WERI-Rb-1 (cell line): ENCODE measurements at regions not wholly inside any gene's neighbourhood (a gene's known extent, or its start where the extent isn't known, plus 50 kb on each side); places are given as distances from the start of the nearest gene placed in this dataset.

Experiments used
- DNase-seq: peaks from one replicate; pipeline ENCODE4 v3.0.0-alpha.2; 2020
- H3K27ac ChIP-seq: fragments of 250-450 bp; sonication (Bioruptor Pico); 2 replicates; pipeline ENCODE4 v1.5.1; 2020; ENCODE audit warnings: mild to moderate bottlenecking, moderate library complexity
- H3K27me3 ChIP-seq: fragments of 250-450 bp; sonication (Bioruptor Pico); 2 replicates; pipeline ENCODE4 v1.5.1; 2021; ENCODE audit warnings: mild to moderate bottlenecking, low read depth, moderate library complexity; ENCODE audit not compliant: insufficient read depth, severe bottlenecking
- H3K36me3 ChIP-seq: fragments of 250-450 bp; sonication (Bioruptor Pico); 2 replicates; pipeline ENCODE4 v1.5.1; 2020; ENCODE audit warnings: mild to moderate bottlenecking, moderate library complexity
- H3K4me3 ChIP-seq: 2 replicates; pipeline ENCODE4 v1.5.1; 2011; ENCODE audit warnings: low read depth, mild to moderate bottlenecking, control low read depth, low read length
- H3K9me3 ChIP-seq: fragments of 250-450 bp; sonication (Bioruptor Pico); 2 replicates; pipeline ENCODE4 v1.5.1; 2021; ENCODE audit warnings: mild to moderate bottlenecking, moderate library complexity; ENCODE audit not compliant: severe bottlenecking
- TF ChIP-seq, protein P1 (sequence below): IDR thresholded peaks from 2 replicates; pipeline ENCODE4 v1.5.1; 2011; ENCODE audit warnings: low read depth, mild to moderate bottlenecking, control low read depth, inconsistent platforms, low read length

DNA sequence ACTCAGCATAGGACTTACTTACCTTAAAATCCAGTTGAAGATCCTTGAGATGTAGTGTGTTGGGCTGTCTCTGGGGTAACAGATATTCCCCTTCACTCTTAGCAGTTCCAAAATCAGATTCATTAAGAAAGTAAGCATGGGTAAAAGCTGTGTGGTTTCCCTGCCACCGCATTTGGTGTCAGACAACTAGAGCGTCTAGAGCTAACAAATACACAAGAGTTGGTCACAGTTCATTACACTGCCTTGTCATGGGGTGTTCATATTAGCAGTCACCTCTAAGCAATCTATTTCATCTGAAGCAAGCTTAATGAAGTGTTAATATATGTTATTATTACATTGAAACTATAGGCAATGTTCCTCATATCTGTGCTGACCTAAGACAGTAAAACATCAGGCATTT, 342.8 kb downstream of the PPARGC1A start:
- TF ChIP-seq, protein P1, sequence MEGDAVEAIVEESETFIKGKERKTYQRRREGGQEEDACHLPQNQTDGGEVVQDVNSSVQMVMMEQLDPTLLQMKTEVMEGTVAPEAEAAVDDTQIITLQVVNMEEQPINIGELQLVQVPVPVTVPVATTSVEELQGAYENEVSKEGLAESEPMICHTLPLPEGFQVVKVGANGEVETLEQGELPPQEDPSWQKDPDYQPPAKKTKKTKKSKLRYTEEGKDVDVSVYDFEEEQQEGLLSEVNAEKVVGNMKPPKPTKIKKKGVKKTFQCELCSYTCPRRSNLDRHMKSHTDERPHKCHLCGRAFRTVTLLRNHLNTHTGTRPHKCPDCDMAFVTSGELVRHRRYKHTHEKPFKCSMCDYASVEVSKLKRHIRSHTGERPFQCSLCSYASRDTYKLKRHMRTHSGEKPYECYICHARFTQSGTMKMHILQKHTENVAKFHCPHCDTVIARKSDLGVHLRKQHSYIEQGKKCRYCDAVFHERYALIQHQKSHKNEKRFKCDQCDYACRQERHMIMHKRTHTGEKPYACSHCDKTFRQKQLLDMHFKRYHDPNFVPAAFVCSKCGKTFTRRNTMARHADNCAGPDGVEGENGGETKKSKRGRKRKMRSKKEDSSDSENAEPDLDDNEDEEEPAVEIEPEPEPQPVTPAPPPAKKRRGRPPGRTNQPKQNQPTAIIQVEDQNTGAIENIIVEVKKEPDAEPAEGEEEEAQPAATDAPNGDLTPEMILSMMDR: no peak
- no peak for DNase-seq
- no peaks in the 10 kb centered on the region for H3K27me3 ChIP-seq
- H3K36me3 ChIP-seq: no peaks in the 10 kb centered on the region
- H3K4me3 ChIP-seq: no peak overlapping the region
- H3K27ac ChIP-seq: no peak overlapping the region
- H3K9me3 ChIP-seq: no peaks in the 10 kb centered on the region

DNA sequence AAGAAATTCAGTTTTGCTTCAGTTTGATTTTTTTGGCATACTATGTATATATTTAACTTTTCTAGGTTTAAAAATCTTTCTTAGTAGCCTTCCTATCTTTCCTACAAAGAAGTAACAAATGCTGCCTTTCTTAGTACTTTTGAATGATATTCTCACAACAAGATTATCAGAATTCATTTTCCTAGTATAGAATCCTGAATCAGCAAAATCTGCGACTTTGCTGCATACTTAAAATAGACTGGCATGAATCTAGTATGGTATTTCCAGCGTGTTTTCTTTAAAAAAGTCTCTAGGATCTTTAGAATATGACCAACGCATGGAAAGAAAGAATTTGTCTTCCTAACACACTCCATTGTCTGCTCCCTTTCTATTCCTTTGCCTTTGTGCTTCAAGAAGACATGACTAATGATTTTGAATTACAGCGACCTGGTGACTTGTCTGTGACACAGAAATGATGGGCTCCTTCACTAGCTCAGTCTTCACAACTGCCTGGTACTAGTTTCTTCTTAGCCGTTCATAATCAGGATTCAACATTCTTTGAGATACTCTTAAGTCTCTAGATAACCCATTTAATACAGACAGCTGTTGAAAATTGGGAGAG, 349.8 kb downstream of the PPARGC1A start:
- no peaks in the 10 kb centered on the region for H3K36me3 ChIP-seq
- no peak overlapping the region for H3K4me3 ChIP-seq
- TF ChIP-seq, protein P1: no peak
- H3K27ac ChIP-seq: no peak overlapping the region
- H3K27me3 ChIP-seq: no peaks in the 10 kb centered on the region
- no peaks in the 10 kb centered on the region for H3K9me3 ChIP-seq
- DNase-seq: no peak

DNA sequence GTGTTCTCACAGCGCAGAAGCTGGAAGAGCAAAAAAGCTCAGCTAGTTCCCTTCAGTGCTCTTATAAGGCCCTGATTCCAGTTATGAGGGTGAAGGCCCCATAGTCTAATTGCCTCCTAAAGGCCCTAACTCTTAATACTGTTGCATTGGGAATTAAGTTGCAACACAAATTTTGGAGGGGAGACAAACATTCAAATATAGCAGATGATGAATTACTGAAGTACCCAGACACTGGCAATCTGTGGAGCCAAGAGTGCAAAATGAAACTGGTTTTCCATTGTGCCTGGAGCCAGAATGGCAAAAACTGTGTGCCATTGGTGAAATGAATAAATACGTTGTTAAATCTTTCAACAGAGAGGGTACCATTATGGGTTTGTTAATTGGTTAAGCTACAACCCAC, 356.0 kb downstream of the PPARGC1A start:
- H3K27ac ChIP-seq: no peak overlapping the region
- no peak overlapping the region for H3K4me3 ChIP-seq
- peaks cover 3% of the 10 kb centered on the region for H3K9me3 ChIP-seq
- DNase-seq: no peak
- no peaks in the 10 kb centered on the region for H3K27me3 ChIP-seq
- H3K36me3 ChIP-seq: no peaks in the 10 kb centered on the region
- TF ChIP-seq, protein P1: no peak

DNA sequence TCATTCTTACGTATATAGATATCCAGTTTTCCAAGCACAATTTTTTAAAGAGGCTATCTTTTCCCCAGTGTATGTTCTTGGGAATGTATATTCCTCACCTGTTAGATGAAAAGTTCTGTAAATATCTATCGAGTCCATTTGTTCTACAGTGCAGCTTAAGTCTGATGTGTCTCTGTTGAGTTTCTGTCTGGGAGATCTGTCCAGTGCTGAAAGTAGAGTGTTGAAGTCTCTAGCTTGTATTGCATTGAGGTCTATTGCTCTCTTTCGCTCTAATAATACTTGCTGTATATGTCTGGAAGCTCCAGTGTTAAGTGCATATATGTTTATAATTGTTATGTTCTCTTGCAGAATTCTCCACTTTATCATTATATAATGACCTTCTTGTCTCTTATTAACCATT, 373.1 kb downstream of the PPARGC1A start:
- no peaks in the 10 kb centered on the region for H3K27me3 ChIP-seq
- H3K4me3 ChIP-seq: no peak overlapping the region
- no peak overlapping the region for H3K27ac ChIP-seq
- TF ChIP-seq, protein P1: no peak
- H3K9me3 ChIP-seq: no peaks in the 10 kb centered on the region
- no peaks in the 10 kb centered on the region for H3K36me3 ChIP-seq
- no peak for DNase-seq

DNA sequence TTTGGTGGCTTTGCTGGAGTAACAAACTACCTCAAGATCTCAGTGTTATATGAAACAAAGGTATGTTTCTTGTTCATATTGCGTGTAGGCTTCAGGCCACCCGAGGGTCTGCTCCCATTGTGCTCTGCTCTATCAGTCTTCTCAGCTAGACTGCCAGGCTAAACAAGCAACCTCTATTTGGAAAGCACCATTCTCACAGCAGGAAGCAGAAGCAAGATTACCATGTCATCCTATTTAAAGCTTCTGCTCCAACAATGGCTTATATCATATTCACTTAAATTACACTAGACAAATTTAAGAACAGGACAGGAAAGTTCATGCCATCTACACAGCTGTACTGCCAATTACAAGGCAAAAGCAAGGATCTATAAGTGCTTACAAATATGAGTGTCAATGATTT, 385.8 kb downstream of the PPARGC1A start:
- Histone ChIP-seq H3K27me3 (no peaks in the 10 kb centered on the region), H3K27ac (no peak overlapping the region), H3K36me3 (no peaks in the 10 kb centered on the region), H3K9me3 (no peaks in the 10 kb centered on the region), H3K4me3 (no peak overlapping the region)
- no peak for DNase-seq
- TF ChIP-seq, protein P1: no peak

DNA sequence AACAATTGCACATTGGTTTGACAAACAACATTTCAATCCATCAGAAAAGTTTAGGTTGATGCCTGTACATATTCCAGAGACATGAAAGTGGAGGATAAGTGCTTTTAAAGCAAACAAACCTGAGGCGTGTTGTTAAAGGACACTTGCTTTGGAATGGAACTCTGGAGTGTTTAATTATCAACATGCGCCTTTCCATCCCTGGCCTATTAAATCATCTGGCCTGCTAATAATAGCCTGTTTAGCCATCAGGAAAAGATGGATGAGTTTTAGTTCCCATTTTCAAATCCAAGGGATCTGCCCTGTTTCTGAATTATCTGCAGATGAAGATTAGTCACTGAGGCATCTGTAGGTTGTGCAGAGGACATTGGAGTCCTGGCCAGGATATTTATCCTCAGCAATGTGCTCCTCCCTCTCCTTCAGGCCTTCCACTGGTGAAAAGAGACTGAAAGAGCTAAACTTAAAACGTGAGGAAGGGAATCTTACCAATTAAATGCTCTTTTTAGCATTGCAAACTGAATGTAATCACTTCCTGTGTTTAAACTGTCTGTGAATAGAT, 388.9 kb downstream of the PPARGC1A start:
- peaks cover 8% of the 10 kb centered on the region for H3K9me3 ChIP-seq
- no peaks in the 10 kb centered on the region for H3K27me3 ChIP-seq
- DNase-seq: no peak
- TF ChIP-seq, protein P1: no peak
- no peaks in the 10 kb centered on the region for H3K36me3 ChIP-seq
- H3K27ac ChIP-seq: no peak overlapping the region
- H3K4me3 ChIP-seq: no peak overlapping the region
